ENCODE measurements at regions not wholly inside any gene's neighbourhood (a gene's known extent, or its start where the extent isn't known, plus 50 kb on each side); places are given as distances from the start of the nearest gene placed in this dataset.
"Not testable (repeated sequence)": the region's sequence is repeated elsewhere in the genome, so short reads cannot be mapped to it uniquely, and the experiment has no call there.

DNA sequence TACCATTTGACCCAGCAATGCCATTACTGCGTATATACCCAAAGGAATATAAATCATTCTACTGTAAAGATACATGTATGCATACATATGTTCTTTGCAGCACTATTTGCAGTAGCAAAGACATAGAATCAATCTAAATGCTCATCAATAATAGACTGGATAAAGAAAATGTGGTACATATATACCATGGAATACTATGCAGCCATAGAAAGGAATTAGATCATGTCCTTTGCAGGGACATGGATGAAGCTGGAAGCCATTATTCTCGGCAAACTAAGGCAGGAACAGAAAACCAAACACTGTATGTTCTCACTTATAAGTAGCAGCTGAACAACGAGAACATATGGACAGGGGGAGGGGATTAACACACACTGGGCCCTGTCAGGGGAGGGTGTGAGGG, 54.8 kb upstream of the ZNF30 start:
- CTCF ChIA-PET, POLR2A ChIA-PET: not testable (repeated sequence)

DNA sequence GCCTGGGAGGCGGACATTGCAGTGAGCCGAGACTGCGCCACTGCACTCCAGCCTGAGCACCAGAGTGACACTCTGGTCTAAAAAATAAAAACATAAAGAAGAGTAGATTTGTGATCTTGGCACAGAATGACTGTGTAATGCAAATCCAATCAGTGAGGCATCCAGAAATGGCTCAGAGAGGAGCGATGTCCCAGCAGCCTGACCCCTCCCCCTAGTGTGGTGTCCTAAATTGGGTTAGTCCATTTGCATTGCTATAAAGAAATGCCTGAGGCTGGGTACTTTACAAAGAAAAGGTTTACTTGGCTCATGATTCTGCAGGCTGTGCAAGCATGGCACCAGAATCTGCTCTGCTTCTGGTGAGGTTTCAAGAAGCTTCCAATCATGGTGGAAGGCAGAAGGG, 59.1 kb upstream of the ZNF30 start:
- ChIA-PET CTCF (no interaction called here), POLR2A (no interaction called here)

- POLR2A ChIA-PET, CTCF ChIA-PET: not testable (repeated sequence)
Measured at GRCh38 chr19:34865225-34865624, 61.5 kb upstream of the ZNF30 start.

GRCh38 chr19:34859823-34860736, 66.6 kb upstream of the ZNF30 start:
- CTCF ChIA-PET, POLR2A ChIA-PET: not testable (repeated sequence)

- CTCF ChIA-PET, POLR2A ChIA-PET: not testable (repeated sequence)
Measured at GRCh38 chr19:34859325-34859724, 67.4 kb upstream of the ZNF30 start.

DNA sequence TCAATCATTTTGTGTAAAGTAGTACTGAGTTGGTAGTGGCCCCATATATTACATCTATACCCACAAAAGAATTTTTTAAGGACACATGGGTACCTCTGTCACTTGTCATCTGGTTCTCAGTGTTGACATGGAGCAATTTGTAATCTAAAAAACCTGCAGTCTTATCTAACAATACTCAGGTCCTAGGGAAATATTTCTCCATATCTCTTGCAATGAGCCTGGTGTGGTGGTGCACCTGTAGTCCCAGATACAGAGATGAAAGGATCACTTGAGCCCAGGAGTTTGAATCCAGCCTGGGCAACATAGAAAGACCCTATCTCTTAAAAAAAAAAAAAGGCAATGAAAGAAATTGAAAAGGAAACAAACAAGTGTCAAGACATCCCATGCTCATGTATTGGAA, 70.7 kb upstream of the ZNF30 start:
- ChIA-PET POLR2A (no interaction called here), CTCF (no interaction called here)

GRCh38 chr19:34853369-34853768, 73.3 kb upstream of the ZNF30 start:
- CTCF ChIA-PET = interaction anchor here (0.6 kb wide), 1 partner anchor 574 kb away, joined by 5 read pairs; no protein-coding TSS in a partner anchor

DNA sequence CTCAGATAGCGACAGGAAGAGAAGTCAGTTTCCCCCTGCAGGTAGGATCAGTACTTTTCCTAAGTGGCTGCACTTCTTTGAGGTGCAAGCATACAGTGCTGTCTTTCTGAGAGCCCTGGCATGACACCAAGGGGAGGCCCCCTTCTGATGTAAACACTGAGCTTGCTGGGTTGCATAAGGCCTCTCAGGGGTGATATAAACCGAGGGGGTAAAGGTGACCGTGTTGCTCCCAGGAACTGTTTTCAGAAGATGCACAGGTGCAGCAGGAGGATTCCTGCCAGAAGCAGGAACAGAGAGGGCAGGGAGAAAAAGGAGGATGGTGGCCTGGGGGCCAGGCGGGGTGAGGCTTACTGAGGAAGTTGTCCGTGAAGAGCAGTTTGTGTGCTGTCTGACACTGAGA, 74.0 kb upstream of the ZNF30 start:
- ChIA-PET POLR2A (no interaction called here), CTCF (no interaction called here)

More at GRCh38 chr19:34853369-34853768, 73.3 kb upstream of the ZNF30 start:
- POLR2A ChIA-PET = no interaction called here

DNA sequence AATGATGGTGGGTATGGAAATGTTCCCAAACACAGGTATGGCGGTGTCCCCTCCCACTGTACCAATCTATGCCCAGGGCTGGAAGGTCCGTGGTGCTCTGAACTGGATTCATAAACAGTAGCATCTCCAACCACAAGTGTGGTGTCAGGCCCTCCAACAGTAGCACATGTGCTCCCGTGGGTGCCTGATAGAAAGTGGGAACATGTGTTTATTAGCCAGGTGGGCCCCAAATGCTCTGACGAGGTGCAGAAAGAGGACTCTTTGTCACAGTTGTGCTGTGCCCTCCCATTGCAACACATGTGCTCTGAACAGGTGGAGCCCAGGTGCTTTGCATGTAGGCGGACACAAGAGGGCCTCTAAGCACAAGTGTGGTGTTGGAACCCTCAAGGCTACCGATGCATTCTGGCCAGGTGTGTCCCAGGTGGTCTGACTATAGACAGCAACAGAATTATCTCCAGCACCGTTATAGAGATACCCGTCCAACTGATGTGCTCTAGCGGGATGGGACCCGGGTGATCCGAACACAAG, 75.4 kb upstream of the ZNF30 start:
- ChIA-PET CTCF (no interaction called here), POLR2A (no interaction called here)

DNA sequence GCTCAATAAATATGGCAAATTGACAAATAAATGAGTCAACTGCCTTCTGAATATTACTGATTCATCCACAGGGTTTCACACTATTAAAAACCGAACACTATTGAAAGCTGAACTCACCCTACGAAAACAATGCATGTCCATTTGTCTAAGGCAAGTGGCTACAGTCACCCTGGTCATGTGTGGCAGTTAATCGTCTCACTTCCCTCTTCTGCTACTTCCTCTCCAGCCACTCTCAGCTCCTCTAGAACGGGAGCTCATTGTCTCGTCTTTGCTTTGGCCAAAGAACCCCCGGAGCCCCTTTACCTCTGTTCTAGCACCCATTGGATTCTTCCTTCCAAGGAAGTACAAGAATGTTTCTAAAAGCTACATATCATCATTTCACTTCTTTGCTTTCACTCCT, 74.4 kb upstream of the ZNF599 start:
- ChIA-PET CTCF (interaction anchor here (1.5 kb wide), 1 partner anchor 9 kb away, joined by 6 read pairs; no protein-coding TSS in a partner anchor), POLR2A (no interaction called here)

GRCh38 chr19:34844277-34844676, 71.3 kb upstream of the ZNF599 start:
- ChIA-PET CTCF (no interaction called here), POLR2A (no interaction called here)

- ChIA-PET POLR2A (no interaction called here), CTCF (no interaction called here)
Measured at GRCh38 chr19:34841780-34842179, 68.8 kb upstream of the ZNF599 start.

DNA sequence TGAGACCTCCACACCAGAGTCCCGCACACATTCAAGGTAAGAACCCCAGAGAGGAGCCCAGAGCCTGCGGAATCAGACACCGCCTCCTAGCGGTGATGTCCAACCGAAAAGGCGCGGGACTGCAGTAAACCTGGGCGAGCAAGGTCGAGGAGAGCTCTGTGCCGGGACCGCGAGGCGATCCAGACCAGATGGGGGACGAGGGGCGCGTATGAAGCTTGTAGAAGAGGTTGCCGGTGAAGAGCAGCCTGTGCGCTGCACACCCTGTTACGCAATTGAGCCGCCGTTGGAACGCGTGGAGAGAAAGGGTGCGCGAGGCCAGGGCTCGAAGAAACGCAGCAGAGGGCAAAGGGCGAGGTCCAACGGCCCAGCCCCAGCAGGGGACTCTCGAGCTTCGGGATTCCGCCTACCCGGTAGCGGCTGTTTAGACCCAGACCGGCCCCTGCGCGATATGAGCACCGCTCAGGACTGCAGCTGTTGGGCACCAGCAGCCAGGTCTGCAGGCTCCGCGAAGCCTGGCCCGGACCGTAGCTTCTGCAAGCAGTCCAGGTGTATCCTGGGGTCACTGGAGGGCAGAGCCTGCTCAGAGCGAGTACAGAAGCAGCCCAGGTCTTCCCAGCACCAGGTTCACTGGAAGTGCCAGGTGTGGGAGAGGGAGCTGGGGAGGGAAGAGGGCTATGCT, 65.9 kb upstream of the ZNF599 start:
- CTCF ChIA-PET = interaction anchor here (1.2 to 2.1 kb wide), 2 partner anchors 8 to 247 kb away, joined by 3 to 6 read pairs; no protein-coding TSS in a partner anchor

DNA sequence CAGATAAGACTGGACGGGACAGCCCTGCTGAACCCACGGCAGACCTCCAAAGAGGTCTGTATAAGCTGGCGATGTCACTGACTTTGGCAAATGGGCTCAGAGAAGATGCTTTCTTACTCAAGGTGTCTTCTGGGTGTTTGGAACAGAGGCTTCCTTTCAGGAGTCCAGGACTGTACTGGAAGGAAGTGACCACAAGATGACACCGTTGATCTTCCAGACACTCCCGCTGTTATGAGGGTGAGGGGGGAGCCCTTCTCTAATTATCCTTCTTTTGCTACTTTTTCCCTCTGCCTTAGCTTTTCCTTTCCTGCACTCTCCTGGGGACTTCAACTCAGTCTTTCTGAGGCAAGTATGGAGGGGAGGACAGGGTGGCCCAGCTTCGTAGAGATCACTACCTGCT, 65.2 kb upstream of the ZNF599 start:
- ChIA-PET CTCF (interaction anchor here (1.2 to 2.1 kb wide), 2 partner anchors 9 to 248 kb away, joined by 3 to 6 read pairs; no protein-coding TSS in a partner anchor), POLR2A (no interaction called here)

More for the DNA sequence above, 65.9 kb upstream of the ZNF599 start:
- POLR2A ChIA-PET = no interaction called here

DNA sequence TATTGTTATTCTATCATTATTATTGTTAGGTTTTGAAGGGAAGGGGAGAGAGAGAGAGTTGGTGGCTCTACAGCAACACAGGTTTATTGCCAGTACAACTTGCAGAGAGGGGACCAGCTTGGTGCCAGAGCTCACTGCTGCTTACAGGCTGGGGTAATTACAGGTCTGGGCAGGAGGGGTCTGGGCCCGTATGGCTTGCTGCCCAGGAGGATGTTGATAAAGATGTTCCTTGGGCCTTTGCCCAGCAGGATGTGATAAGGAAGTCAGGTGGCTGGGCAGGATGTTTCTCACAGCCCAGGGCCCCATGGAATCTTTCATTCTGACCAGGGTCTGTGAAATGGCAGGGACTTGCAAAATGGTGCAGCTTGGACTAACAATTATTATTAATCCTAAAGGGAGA, 64.2 kb upstream of the ZNF599 start:
- POLR2A ChIA-PET = no interaction called here

DNA sequence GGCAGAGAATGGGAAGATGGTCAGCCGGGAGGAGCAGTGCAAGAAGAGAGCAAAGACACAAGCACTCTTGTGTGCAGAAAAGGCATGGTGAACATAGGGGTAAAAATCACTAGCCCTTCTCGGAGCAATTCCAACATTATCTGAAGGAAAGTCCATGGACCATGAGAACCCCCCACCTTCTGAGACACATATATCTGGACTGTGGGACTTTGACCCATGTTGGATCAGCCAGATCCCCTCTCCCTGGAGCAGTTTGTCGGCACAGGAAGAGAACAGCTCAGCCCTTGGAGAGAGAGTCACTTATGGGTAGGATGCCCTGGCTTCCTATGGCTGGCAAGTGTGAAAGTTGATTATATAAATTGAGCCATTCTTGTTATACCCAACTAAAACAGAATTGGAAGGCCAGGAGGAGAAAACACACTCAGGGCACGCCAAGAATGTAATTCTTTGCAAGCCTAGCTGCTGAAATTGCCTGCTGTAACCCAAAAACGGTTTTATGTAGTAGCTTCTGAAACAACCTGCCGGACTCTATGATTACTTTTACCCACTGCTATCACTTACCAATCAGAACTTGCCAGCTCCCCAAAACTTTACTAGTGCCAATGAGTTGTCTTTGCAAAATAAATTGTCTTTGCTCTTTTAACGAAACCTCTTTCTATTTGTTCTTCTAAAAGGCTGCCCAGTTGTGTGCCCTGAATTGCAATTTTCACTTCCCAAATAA, 62.8 kb upstream of the ZNF599 start:
- ChIA-PET CTCF (no interaction called here), POLR2A (no interaction called here)

More for the DNA sequence above, 64.2 kb upstream of the ZNF599 start:
- CTCF ChIA-PET = no interaction called here

DNA sequence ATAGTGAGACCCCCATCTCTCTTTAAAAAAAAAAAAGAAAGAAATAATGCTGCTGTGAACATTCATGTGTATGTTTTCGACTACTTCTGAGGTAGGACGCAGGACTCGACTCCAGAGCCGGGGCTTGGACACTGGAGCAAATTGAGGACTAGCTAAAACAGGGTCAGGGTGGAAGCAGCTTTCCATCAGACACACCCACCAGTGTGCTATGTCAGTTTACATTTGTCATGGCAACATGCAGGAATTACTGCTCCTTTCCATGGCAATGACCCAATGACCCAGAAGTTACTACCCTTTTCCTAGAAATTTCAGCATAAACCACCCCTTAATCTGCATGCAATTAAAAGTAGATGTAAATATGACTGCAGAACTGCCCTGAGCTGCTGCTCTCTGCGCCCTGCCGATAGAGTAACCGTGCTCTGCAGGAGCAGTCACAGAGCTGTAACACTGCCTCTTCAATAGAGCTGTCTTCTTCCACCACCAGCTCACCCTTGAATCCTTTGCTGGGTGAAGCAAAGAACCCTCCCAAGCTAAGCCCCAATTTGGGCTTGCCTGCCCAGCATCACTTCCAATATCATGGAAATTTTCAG, 61.6 kb upstream of the ZNF599 start:
- CTCF ChIA-PET = no interaction called here
- POLR2A ChIA-PET = no interaction called here

GRCh38 chr19:34832581-34833112, 59.6 kb upstream of the ZNF599 start:
- ChIA-PET CTCF (no interaction called here), POLR2A (no interaction called here)

GRCh38 chr19:34831714-34832113, 58.7 kb upstream of the ZNF599 start:
- POLR2A ChIA-PET = no interaction called here
- CTCF ChIA-PET = no interaction called here

DNA sequence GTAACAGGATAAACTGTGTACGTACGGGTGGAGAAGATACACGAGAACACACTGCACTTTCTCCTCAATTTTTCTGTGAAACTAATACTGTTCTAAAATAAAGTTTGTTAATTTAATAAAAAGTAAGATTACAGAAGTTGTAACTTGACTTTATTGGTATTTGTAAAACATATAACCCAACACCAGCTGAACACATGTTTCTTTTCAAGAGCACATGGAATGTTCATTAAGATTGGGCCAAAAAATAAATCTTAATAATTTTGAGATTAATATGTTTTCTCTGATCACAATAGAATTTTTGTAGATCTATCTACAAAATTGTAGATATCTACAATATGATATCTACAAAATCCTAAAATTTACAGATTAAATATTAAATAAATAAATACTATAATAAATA, 55.1 kb upstream of the ZNF599 start:
- CTCF ChIA-PET = no interaction called here
- POLR2A ChIA-PET = no interaction called here

Data from activated CD8-positive, alpha-beta memory T cell treated with anti-CD3 and anti-CD28 coated beads for 36 hours (primary cell).